Activated CD4-positive, alpha-beta T cell treated with anti-CD3 and anti-CD28 coated beads, Interleukin-2, amount 50 U/mL, for 24 hours (primary cell): ENCODE measurements at regions not wholly inside any gene's neighbourhood (a gene's known extent, or its start where the extent isn't known, plus 50 kb on each side); places are given as distances from the start of the nearest gene placed in this dataset.

Experiments used
- DNase-seq, 2 donors: peaks; one replicate each; pipeline ENCODE4 v3.0.0-alpha.2; 2020; ENCODE audit warnings: low read depth in 1 of 2, low spot score in 1 of 2

DNA sequence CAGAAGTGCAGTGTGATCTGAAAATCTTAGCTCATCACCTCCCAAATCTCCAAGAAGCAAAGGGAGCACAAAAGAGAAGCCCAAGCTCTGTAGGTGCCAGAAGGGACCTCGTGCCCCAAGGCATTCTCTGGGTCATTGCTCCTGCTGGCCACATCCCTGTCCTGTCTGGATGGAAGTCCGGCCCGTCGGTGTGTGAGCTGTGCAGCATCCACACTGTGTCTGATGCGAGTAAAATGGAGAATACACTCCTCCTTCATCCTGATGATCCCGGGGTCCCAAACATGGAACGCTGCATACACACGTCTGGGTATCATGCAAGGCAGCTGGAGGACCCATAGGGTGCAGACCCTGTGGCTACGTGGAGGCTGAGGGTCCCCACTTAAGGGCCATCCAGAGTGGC is 851.4 kb downstream of the GALR1 start:
- no peak for DNase-seq

- no peak for DNase-seq
These were observed 852.5 kb downstream of the GALR1 start for GRCh38 chr18:78102135-78102534.

- no peak for DNase-seq
These were observed 856.0 kb downstream of the GALR1 start for GRCh38 chr18:78105611-78106010.

DNA sequence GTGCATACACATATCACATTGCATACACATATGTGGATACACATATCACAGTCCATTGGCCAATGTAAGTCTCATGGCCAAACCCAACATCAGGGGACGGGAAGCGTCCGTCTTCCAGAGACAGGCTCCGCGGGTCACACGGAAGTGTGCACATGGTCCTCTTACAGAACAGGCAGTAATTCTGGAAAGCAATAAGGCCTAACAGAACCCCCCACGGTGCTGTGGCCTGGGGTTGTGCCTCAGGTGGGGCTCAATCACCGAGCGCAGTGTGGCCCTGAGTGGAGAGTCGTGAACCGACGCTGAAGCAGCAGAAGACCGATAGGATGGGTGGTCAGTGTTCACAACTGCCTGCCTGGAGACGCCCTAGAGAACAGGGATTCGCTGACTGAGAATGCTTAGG is 857.3 kb downstream of the GALR1 start:
- no peak for DNase-seq

DNA sequence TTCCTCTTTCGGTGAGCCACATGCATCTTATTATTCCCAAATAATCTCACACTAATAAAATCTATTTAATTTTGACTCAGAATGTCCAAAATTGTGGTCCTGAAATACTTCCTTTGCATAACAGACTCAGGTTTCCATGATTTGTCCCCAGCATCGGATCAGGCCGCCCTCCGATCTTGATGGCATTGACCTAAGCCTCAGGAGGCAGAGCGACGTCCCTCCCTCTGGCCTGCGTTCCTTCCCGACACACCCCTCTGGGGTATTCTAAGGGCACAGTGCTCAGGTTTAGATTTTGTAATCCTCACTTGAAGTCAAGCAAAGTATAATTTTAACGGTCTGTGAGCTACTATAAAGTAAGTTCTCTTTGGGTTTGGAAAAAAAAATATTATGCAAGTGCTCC is 857.7 kb downstream of the GALR1 start:
- DNase-seq = no peak

GRCh38 chr18:78108554-78108953 is 858.9 kb downstream of the GALR1 start:
- no peak for DNase-seq

- no peak for DNase-seq
These were observed 863.7 kb downstream of the GALR1 start for GRCh38 chr18:78113136-78113939.

GRCh38 chr18:78113940-78114251 is 864.2 kb downstream of the GALR1 start:
- DNase-seq = no peak

GRCh38 chr18:78115896-78116561 is 863.6 kb upstream of the SALL3 start:
- no peak for DNase-seq

- no peak for DNase-seq
These were observed 856.3 kb upstream of the SALL3 start for GRCh38 chr18:78123144-78123909.

DNA sequence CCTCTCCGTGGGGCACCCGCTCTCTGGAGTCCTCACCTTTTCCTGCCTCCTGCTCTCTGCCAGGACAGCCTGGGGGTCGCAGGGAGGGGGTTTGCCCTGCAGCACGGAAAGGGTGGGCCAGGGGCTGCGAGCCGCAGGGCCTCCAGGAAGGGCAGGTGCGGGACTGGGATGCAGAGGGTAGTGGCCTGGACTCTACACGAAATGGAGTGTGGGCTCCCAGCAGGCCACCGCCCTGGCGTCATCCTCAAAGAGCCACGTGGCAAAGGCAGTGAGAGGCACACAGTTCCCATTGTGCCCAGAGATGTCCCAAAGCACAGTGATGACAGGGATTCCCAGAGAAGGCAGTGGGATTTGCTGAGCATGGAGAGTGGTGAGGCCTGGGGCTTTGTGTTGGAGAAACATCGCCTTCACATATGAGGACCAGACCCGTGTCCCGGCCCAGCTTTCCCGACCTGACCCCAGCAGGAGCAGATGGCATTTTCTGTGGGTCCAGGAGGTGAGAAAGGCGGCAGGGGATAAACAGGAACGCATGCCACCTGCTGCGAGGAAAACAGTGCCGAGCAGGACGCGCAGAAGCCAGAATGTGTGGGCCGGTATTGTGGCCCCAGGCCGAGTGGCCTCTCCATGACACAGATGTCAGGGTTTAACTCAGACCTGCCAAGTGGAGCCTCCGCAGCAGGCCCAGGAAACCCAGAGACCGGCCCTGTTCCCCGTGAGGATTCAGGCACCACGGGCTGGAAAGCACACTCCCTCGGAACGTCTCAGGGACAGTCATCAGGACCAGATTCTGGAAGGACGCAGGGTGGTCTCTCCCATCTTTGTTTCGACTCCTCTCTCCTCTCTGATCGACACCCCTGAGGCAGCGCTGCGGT is 855.5 kb upstream of the SALL3 start:
- no peak for DNase-seq

GRCh38 chr18:78125206-78125896 is 854.3 kb upstream of the SALL3 start:
- DNase-seq = no peak

- no peak for DNase-seq
These were observed 853.5 kb upstream of the SALL3 start for GRCh38 chr18:78126106-78126505.

DNA sequence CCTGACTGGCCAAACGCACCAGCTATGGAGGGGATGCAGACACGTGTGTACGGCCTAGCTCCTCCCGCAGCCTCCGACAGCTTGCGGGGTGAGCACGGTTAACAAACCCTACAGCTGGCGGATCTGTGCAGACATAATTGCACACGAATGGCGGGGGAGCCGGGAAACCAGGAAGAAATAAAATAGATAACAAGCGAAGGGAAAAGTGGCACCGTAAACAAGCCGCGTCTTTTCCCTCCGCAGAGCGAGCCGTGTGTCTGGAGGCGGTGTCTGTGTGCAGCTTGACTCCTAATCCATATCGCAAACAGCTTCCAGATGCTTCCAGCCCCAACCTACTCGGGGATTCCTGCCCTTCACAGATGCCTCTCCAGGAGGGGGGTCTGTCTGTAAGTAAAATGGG is 853.1 kb upstream of the SALL3 start:
- no peak for DNase-seq

DNA sequence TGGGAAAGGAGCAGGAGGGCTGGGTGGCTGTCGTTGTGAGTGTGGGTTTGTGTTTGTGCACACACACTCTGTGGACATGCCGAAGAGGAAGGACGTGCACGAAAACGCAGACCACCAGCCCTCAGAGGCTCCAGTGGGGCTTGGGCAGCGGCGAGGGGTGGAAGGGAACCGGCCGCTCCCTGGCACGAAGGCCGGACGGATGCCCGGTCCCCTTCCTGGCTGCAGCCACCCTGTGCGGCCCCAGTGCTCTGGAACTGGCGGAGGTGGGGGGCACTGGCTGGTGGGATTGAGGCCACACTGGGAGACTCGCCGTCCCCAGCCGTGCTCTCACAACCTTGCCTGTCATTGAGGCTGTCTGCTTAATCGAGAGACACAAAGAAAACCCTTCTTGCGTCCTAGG is 852.6 kb upstream of the SALL3 start:
- no peak for DNase-seq

DNA sequence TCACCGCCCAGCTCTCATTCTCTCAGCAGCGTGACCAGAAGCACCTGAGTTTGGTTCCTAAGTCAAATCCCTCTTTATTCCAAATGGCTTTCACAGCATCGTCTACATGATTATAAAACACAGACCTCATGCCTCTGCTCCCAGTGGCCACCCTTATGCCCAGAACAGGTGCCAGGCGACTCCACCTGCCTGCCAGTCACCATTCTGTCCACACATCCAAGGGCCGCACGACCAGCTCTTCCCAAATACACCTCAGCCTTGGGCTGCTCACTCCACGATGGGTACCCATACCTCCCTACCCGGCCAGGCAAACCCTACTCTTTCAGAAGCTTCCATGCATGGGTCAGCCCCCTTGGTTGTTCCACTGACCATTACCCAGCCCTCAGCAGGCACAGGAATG is 851.6 kb upstream of the SALL3 start:
- no peak for DNase-seq

- DNase-seq = no peak
These were observed 850.4 kb upstream of the SALL3 start for GRCh38 chr18:78129260-78129659.

DNA sequence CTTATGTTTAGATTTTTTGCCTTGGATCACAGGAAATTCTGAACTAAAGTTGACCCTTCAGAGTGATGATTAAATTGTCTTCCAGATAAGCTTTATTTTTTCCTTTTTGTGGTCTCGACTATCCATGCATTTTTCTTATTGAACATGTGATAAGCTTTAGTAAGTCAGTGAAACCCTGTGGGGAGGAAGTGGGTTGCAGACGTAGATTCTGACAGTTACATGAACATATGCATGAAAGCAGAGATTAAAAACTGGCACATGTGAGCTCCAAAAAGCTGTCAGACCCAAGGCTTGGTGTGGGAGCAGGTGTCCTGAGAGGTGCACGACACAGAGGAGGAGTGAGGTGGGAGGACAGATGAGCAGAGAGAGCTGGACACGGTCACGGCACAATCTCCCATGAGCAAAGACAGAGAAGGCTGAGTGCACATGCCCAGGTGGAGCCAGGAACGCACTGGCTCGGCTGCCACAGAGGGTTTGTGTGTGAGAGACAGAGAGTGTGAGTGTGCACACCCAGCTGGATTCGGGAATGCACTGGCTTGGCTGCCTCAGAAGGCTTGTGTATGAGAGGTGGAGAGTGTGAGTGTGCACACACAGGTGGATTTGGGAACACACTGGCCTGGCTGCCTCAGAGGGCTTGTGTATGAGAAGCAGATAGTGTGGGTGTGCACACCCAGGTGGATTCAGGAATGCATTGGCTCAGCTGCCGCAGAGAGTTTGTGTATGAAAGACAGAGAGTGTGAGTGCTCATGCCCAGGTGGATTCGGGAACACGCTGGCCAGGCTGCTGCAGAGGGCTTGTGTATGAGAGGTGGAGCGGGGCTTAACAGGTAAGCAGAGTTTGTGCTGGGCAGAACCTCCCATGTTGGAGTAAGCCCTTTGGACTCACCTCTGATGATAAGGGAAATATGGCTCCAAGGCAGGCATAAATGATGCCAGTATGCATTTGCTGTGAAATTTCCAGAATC is 849.1 kb upstream of the SALL3 start:
- no peak for DNase-seq

- DNase-seq = no peak
These were observed 845.9 kb upstream of the SALL3 start for GRCh38 chr18:78133729-78134128.

- DNase-seq = no peak
These were observed 842.6 kb upstream of the SALL3 start for GRCh38 chr18:78136986-78137385.
